ENCODE measurements at regions not wholly inside any gene's neighbourhood (a gene's known extent, or its start where the extent isn't known, plus 50 kb on each side); places are given as distances from the start of the nearest gene placed in this dataset.
"Not testable (repeated sequence)": the region's sequence is repeated elsewhere in the genome, so short reads cannot be mapped to it uniquely, and the experiment has no call there.

DNA sequence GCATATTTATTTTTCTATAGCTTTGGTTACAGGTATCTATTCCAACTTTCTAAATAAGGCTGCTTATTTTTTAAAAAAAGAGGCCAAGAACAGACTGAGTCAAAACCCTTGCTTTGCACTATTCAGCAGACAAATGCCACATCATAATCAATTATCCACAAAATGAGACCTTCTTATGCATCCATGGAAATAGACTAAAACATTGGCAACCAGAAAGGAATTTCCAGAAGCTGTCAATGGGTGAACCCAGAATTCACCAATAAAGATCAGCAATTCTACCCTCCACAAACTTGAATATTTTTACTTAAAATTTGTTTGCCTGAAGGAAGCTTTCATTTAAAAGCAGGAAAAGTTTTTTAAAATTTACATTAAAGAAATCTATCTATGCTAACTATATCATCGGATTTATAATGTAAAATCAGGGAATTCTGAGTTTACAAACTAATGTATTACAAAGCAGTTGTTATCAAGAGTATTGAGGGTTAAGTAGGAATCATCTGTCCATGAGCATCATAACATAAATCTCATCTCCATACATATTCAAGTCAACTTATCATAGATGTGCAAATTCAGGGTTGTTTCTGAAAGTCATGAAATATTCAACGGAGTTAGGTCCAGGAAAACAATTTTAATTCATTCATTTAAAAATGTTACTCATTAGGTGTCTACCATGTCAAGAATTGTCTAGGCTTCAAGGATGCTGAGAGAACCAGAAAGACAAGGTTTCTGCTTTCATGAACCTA is 548.0 kb downstream of the SATB2 start:
- no peak for DNase-seq

DNA sequence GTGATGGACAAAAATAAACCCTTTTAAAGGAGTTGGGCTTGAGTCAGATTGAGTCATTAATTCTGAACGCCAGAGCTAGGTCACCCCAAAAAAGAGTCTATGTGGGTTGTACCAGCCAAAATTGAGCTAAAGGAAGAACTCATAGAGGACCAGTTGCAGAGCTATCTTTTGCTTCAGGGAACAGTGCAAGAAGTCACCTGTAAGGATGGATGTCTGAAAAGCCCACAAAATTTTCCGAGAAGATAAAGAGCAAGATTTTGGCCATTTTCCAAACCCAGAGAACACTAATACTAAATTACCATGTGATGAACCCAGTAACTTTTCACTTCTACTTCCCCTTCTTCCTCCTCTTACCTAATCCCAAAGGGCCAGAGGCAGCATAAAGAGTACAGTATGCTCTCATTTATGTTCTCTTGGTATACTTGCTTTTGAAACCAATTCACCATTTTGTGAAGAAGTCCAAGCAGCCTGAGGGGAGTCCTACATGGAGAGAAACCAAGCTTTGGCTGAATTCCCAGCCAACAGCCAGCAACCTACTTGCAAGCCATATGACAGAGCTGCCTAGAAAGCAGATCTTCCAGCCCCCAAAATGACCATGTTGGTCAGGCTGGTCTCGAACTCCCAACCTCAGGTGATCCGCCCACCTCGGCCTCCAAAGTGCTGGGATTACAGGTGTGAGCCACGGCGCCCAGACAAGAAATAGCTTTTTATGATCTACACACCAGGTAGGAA is 551.7 kb downstream of the SATB2 start:
- peak; percentile 7 for DNase-seq

DNA sequence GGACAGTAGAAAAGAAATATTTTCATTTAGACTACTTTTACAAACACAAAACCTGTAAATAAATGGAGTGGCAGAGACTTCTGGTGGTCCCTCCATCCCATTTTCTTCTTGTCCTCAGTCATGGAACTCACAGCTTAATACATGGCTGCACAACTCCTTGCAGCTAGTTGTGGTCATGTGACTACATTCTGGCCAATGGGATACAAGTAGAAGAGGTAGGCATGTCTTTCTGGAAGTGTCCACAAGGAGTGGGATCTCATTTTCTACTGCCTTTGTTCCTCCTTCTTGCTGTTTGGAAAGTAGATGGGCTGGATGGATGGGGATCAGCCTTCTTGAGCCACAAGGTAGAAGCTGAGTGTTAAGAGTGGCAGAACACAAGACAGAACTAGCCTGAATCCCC is 555.8 kb downstream of the SATB2 start:
- DNase-seq, result no peak

DNA sequence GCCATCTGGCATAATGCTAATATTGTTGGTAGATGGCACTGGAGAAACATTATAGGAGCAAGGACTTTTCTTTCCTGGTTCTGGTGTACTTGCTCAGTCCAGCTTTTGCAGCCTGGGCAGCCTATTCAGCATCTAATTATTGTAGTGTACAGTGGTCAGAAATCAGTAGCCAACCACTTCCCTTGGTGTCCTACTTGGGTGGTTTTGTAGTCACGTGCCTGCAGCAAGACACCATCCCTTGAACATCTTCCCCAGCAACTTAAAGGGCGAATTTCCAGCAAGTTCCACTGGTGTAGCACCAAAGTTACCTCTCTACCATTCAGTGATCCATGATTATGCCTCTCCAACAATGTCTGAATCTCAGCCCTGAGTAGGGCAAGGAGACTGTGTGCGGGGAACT is 557.6 kb downstream of the SATB2 start:
- no peak for DNase-seq

DNA sequence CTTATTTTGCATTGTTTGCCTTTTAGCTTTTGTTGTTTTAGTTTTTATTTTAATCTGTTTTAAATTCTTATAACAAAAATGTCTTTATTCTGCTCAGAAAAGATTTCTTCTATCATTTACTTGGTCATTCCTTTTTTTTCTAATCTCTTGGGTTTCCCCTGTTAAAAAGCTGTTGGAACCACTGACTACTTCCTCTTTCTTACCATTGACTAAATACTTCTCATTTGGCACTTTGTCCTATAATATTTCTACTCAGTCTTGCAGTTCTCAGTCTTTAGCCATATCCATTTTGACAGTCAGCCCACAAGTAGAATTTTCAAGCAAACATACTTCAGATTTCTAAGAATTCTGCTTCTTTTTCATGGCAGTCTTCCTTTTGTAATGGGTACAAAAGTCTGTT is 567.2 kb downstream of the SATB2 start:
- DNase-seq, result no peak

DNA sequence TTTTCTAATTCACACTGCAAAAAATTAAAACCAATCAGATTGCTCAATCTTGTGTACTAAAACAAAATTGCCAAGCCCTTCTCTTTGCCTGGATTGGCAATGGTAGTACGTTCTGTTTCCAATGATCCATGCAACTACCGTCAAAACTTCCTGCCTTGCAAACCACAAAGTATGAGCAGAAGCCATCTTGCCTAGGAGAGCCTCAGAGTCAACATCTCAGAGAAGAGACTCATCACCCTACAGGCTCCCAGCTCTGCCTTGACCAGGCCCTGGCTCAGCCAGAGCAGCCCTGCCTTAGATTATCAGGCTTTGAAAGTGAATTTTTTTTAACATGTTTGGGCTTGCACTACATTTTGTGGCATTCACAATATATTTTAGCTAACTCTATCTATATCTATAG is 574.1 kb downstream of the SATB2 start:
- DNase-seq, result no peak

DNA sequence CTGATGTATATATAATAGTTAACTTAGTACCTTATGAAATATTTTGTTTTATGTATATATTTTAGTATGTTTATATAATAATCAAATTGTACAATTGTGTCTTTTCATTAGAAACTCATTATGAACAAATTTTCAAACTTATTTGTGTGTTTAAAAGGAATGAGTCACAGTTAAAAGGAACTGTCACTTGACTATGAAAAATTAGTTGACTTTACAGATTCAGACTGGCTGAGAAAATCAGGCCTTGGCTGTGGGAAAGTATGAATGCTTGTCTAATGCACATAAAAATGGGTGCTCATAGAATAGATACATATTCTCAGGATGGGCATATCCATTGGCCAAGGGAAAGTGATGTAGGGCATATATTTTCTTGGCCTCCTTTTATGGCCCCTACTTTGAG is 576.8 kb downstream of the SATB2 start:
- DNase-seq, result no peak

DNA sequence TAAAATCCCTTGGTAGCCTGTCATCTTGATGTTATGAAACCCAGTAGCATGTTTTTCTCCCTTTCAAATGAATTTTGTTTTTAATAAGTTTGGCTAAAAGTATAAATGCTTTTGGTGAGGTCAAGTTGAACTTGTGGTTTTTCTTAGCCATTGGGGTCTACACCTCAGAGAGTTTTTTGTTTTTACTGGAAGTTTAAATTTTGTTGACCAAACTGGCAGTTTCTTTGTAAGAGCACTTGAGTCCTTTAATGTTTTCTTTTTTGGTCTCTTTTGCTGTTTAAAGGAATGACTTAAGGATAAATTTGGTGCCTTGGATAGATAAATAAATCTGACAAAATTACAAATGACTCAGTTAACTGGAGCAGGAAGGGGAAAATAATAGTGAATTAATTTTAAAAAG is 577.3 kb downstream of the SATB2 start:
- no peak for DNase-seq

DNA sequence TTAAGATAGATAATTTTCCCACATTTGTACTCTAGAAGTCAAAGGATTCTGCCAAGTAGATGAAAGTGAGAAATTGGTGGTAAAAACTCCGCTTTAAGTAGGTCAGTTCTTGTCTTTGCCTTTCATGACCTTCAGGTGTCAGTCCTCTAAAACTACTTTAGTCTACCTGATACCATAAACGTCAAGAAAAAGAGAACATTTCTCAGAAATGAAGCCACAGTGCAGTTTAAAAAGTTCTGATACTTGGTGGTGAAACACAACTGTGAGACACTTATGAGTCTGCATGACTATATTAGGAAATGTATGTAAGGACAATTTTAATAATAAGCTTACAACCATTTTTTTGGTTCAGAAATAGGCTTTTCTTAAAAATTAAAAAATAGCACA is 583.3 kb downstream of the SATB2 start:
- DNase-seq, result no peak

DNA sequence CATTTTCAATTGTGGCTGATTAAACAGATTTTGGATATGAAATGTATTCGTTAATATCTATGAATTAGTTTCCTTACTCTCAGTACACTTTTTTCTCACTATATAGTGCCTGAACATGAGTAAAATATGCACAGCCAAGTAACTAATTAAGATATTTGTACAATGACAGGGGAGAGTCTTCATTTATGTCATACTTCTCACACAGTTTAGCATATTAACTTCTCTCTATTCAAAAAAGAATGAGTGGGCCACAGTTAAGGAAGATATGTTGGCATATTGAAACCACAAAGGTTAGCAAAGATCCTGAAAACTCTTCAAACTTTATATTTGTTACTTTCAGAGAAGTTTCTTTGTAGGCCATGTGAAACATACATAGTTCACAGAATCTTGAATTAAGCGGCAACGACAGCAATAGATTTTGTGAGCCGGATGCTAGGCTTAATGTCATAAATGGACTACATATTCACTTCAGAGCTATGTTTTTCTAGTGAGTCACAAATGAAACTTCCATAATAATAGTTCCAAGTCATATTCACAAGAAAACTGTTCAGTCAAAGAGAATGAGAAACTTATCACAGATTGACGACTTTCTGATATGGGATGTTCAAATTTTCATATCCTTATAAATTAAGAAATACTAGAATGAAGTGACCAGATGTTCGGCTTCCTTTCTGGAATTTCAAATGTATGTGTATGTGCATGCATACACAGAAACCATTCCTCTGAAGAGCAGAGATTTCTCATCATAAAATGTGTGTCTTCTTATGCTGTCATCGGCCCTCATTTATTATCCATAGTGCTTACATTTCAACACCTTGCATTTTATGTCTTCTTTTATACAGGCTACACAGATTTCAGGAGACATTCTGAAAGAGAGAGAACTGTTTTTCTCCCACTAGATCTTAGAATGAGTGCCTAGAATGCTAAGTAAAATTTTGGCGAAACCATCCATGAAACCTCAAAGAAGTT is 584.0 kb downstream of the SATB2 start:
- DNase-seq, result no peak

DNA sequence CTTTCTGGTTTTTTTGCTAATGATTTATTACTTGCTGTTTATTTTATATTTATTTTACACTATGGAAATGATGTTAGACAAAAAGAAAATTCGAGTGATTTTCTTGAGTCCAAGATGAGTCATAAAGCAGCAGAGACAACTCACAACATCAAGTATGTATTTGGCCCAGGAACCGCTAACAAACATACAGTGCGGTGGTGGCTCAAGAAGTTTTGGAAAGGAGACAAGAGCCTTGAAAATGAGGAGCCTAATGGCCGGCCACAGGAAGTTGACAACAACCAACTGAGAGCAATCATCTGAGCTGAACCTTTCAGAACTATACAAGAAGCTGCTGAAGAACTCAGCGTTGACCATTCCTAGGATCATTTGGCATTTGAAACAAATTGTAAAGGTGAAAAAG is 594.1 kb downstream of the SATB2 start:
- no peak for DNase-seq

DNA sequence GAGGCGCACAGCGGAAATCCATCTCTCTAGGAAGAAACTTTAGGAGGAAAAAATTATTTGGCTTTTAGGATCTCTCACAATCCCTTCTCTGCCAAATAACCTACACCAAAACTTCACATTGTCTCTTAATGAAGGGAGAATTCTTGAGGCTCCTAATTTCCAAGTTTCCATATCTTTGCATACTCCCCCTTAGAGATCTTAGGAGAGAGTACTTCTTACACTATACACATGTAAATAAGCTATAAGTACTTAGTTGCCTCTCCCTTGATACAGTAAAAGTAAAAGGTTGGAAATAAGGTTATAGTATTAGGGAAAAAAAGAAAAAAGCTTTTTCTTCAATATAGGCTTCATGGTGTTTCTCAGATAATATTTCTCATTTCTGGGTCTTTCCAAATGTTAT is 596.7 kb downstream of the SATB2 start:
- no peak for DNase-seq

DNA sequence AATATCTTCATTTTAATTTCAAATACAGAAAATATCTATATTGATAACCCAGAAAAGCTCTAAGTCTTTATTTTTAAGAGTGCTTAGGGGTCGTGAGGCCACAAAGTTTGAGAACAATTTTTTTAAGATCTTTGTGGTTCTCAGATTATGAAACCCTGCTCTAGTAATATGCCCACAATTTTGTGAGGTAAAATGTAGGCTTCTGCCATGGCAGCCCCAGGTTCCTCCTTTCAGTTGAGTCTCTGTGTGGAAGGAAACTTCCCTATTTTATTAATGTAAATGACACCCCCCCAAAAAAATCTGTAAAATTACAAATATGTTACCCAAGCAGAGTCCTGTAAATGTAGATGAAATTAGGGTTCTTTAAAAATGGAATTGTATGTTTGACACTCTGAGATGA is 600.5 kb downstream of the SATB2 start:
- DNase-seq, result no peak

DNA sequence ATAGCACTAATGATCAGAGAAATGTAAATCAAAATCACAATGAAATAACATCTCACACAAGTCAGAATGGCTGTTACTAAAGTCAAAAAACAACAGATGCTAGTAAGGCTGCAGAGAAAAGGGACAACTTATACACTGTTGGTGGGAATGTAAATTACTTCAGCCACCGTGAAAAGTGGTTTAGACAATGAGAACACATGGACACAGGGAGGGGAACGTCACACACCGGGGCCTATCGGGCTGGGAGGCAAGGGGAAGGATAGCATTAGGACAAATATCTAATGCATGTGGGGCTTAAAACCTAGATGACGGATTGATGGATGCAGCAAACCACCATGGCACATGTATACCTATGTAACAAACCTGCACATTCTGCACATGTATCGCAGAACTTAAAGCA is 602.0 kb downstream of the SATB2 start:
- not testable (repeated sequence) for DNase-seq

DNA sequence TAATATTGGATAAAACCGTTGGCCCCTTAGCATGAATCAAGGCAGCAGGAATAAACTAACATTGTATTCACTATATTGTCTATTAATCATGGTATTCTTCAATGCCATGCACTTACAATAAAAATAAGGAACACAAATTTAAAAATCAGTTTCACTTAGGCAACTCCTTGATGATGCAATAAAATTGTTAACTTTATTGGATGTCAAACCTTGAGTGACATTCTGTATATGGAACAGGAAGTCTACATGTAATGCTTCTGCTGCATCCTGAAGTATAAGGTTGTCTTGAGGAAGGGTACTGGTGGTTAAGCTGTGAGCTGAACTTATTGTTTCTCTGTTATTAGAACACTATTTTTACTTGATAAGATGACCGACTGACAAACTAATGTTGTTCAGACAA is 605.5 kb downstream of the SATB2 start:
- DNase-seq, result no peak

DNA sequence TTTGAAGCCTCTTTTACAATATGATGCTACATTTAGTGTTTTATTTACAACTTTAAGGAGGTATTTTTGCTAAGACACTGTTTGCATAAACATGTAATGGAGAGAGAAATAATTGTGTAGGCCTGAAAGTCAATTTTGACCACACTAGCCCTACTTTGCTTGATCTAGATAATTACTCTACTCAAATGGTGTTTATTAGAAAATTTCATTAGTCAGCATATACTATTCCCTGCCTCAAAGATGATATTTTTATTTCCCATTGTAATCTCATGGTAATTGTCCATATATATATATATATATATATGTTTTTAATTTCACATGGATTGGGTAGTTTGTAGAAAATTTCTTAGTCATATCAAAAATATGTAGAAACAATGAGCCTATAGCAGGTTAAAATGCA is 632.2 kb downstream of the SATB2 start:
- no peak for DNase-seq

DNA sequence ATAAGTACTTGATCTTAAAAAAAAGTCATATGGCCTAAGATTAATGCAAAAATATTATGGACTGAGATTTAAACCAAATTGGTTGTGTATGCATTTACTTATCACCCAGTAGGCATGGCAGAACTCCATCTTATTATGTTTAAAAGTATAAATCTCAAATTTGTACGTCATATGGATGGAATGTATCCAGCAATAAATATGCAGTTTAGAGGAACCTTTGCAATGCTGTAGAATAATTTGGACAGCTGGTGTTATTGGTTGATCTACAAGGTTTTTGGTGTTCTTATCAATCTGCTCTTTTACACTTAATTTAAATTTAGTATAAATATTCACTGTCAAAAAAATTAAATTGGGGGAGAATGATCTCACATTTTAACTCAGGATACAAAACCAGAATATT is 640.2 kb downstream of the SATB2 start:
- no peak for DNase-seq

DNA sequence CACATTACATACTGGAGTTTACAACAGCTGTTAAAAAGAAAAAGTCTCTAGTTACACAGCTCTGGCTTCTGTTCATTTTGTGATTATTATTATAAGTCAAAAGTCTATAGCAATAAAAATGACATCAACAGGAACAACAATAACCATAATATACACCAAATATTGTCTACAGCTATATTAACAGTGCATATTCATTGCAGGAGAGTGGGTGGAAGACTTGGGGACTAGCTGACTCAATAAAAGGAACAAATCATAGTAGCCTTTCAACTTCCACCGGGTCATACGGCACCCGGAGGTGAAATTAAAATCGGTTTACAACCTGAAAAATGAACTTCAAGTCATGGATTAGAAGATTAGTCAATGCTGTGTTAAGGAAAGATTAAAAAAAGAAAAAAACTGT is 642.1 kb downstream of the SATB2 start:
- DNase-seq, result no peak

DNA sequence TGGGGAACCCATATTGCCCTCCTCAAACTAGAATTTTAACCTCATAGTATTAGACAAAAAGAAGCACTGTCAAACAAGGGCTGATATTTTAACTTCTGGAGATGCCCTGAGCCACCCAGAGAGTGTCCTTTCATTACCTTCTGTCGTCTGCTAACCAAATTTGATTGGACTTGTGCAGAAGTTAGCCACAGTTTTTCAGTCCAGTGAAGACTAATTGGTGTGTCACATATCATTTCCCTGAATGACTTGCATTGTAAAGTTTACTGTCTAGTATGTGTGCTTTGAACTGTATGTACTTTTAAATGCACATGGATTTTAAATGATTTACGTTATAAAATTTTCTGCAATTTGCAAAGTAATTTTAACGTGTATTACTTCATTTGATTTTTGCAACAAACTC is 646.5 kb downstream of the SATB2 start:
- no peak for DNase-seq

DNA sequence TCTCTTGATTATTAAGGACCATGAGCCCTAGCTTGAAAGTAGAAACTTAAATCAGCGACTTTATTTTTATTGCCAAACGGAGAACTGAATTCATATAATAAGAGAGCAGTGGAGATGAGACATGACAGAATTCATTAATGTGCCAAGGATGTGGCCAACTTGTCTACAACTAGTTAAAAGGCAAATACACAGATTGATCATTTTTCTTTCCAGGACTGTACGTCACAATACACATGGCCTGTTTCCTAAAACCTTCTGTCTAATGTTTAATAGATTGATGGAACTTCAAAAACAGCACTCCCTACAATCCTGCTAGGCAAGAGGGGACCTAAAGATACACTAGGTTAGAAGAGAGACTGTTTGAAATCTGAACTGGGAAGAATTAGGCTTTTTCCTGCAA is 647.8 kb downstream of the SATB2 start:
- DNase-seq, result no peak

DNA sequence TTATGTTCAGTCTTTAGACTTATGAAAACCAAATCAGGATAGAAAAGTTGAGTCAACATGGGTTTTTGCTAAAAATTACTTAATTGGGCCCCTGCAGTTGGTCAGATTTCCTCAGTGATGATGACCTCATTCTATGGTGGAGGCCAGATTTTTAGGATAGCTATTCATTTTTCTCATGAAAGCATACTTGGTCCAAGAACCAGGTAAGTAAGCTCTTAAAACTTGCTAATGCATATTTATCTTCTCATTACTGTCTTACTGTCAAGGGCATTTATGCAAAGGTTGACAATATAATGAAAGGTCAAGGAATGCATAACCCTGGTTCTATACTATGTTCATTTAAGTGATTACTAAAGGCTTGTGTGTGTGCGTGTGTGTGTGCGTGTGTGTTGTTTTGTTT is 650.6 kb downstream of the SATB2 start:
- DNase-seq, result no peak

DNA sequence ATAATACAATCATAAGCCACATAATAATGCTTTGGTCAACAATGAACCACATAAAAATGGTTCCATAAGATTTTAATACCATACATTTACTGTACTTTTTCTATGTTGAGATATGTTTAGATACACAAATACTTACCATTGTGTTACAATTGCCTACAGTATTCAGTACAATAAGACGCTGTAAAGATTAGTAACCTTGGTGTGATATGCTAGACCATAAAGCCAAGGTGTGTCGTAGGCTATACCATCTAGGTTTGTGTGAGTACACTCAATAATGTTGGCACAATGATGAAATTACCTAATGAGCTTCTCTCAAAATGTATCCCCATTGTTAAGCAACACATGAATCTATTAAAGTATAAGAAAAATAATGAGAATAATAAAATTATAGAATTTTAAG is 662.3 kb downstream of the SATB2 start:
- no peak for DNase-seq

DNA sequence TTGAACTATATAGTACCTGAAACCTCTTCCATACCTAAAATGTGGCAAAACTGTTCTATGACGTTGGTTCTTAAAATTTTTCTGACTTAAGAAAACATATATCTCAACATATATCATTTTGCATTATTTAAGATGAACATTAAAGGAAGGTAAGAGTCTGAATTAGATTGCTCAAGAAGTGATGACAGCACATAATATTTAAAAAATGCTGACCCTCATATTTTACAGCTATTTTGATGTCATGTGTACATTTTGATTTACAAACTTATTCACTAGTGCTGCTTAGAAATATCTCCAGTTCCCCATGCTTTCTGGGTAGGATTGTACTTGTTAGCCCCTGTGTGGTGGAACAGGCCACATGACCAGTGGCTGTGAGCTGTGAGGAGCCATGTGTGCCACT is 666.1 kb downstream of the SATB2 start:
- no peak for DNase-seq

DNA sequence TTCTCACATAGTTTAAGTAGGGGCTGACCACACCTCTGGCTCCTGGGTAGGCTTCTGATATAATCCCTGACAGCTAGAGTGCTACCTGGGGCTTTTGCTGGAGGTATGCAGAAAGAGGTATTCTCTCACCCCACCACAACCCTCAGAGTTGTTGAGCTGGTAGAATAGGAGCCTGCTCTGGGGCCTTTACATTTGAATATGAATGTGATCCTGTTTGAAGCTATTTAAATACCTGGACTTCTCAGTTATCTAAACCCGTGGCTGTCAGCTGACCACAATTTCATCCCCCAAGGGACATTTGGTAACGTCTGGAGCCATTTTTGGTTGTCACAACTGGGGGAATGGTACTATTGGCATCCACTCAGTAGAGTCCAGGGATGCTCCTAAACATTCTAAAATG is 669.1 kb downstream of the SATB2 start:
- no peak for DNase-seq
